H9 (cell line): ENCODE measurements at regions not wholly inside any gene's neighbourhood (a gene's known extent, or its start where the extent isn't known, plus 50 kb on each side); places are given as distances from the start of the nearest gene placed in this dataset.

ENCODE experiments used
- DNase-seq: peaks from one replicate; pipeline ENCODE4 v3.0.0-alpha.2; 2017
- H2AFZ ChIP-seq: one replicate; pipeline ENCODE4 v1.6.1; 2013; ENCODE audit warnings: mild to moderate bottlenecking, low read length, control low read depth, moderate library complexity
- H2AK5ac ChIP-seq: 2 replicates; pipeline ENCODE4 v1.6.1; 2013; ENCODE audit warnings: low read length, control low read depth, mixed read lengths; ENCODE audit not compliant: insufficient read length
- H2BK120ac ChIP-seq: one replicate; pipeline ENCODE4 v1.6.1; 2013; ENCODE audit warnings: low read depth, mild to moderate bottlenecking, low read length, control low read depth, inconsistent platforms; ENCODE audit not compliant: poor library complexity, severe bottlenecking
- H2BK12ac ChIP-seq: 2 replicates; pipeline ENCODE4 v1.6.1; 2013; ENCODE audit warnings: low read length, control low read depth, mixed read lengths, low read depth; ENCODE audit not compliant: insufficient read length
- H2BK15ac ChIP-seq: 2 replicates; pipeline ENCODE4 v1.6.1; 2013; ENCODE audit warnings: low read depth, low read length, control low read depth
- H2BK20ac ChIP-seq: one replicate; pipeline ENCODE4 v1.6.1; 2013; ENCODE audit warnings: low read depth, mild to moderate bottlenecking, low read length, control low read depth, inconsistent platforms; ENCODE audit not compliant: poor library complexity, severe bottlenecking
- H2BK5ac ChIP-seq: 2 replicates; pipeline ENCODE4 v1.6.1; 2013; ENCODE audit warnings: low read length, control low read depth, mixed read lengths; ENCODE audit not compliant: insufficient read length
- H3K14ac ChIP-seq: 2 replicates; pipeline ENCODE4 v1.6.1; 2013; ENCODE audit warnings: low read length, control low read depth; ENCODE audit not compliant: insufficient read depth
- H3K18ac ChIP-seq: 2 replicates; pipeline ENCODE4 v1.6.1; 2013; ENCODE audit warnings: low read depth, mild to moderate bottlenecking, mixed read lengths, low read length, control low read depth; ENCODE audit not compliant: insufficient read length
- H3K23ac ChIP-seq: 2 replicates; pipeline ENCODE4 v1.6.1; 2013; ENCODE audit warnings: low read length, control low read depth, mixed read lengths, low read depth; ENCODE audit not compliant: insufficient read length
- H3K23me2 ChIP-seq: 2 replicates; pipeline ENCODE4 v1.6.1; 2013; ENCODE audit warnings: low read depth, mild to moderate bottlenecking, mixed read lengths, low read length, control low read depth; ENCODE audit not compliant: insufficient read length, poor library complexity, severe bottlenecking
- H3K27ac ChIP-seq: 2 replicates; pipeline ENCODE4 v1.5.1; 2013; ENCODE audit warnings: low read length, control low read depth, mixed read lengths, low read depth; ENCODE audit not compliant: insufficient read length
- H3K27me3 ChIP-seq: 2 replicates; pipeline ENCODE4 v1.6.1; 2013; ENCODE audit warnings: low read length, control low read depth, inconsistent platforms; ENCODE audit not compliant: insufficient read depth
- H3K4ac ChIP-seq: 2 replicates; pipeline ENCODE4 v1.6.1; 2013; ENCODE audit warnings: low read depth, mild to moderate bottlenecking, control low read depth, inconsistent platforms, low read length, moderate library complexity
- H3K4me1 ChIP-seq: 2 replicates; pipeline ENCODE4 v1.6.1; 2013; ENCODE audit warnings: low read length, control low read depth, inconsistent platforms; ENCODE audit not compliant: insufficient read depth
- H3K4me2 ChIP-seq: 2 replicates; pipeline ENCODE4 v1.6.1; 2013; ENCODE audit warnings: low read length, control low read depth, mixed read lengths; ENCODE audit not compliant: insufficient read length, insufficient read depth
- H3K56ac ChIP-seq: 2 replicates; pipeline ENCODE4 v1.6.1; 2013; ENCODE audit warnings: low read depth, mild to moderate bottlenecking, mixed read lengths, low read length, control low read depth; ENCODE audit not compliant: insufficient read length
- H3K79me1 ChIP-seq: 2 replicates; pipeline ENCODE4 v1.6.1; 2013; ENCODE audit warnings: low read depth, mild to moderate bottlenecking, moderate library complexity, low read length, control low read depth, inconsistent platforms; ENCODE audit not compliant: insufficient read depth, poor library complexity, severe bottlenecking
- H3K79me2 ChIP-seq: 2 replicates; pipeline ENCODE4 v1.6.1; 2013; ENCODE audit warnings: low read length, control low read depth, inconsistent platforms; ENCODE audit not compliant: insufficient read depth
- H3K9ac ChIP-seq: 2 replicates; pipeline ENCODE4 v1.6.1; 2013; ENCODE audit warnings: low read length, control low read depth, mixed read lengths; ENCODE audit not compliant: insufficient read length; ENCODE audit errors: extremely low read depth
- H3K9me3 ChIP-seq: one replicate; pipeline ENCODE4 v1.6.1; 2013; ENCODE audit warnings: low read depth, low read length, inconsistent platforms; ENCODE audit not compliant: control insufficient read depth
- H3T11ph ChIP-seq: one replicate; pipeline ENCODE4 v1.6.1; 2013; ENCODE audit warnings: mild to moderate bottlenecking, low read length, control low read depth, inconsistent platforms
- H4K20me1 ChIP-seq: one replicate; pipeline ENCODE4 v1.6.1; 2013; ENCODE audit not compliant: control insufficient read depth, insufficient read length, insufficient read depth
- H4K5ac ChIP-seq: 2 replicates; pipeline ENCODE4 v1.6.1; 2013; ENCODE audit warnings: low read depth, mild to moderate bottlenecking, mixed read lengths, low read length, control low read depth; ENCODE audit not compliant: insufficient read length
- H4K8ac ChIP-seq: replicated peaks from 2 replicates; pipeline ENCODE4 v1.6.1; 2013; ENCODE audit warnings: low read length, control low read depth, mixed read lengths, low read depth; ENCODE audit not compliant: insufficient read length
- H4K91ac ChIP-seq: 2 replicates; pipeline ENCODE4 v1.6.1; 2013; ENCODE audit warnings: low read depth, mild to moderate bottlenecking, moderate library complexity, mixed read lengths, low read length, control low read depth; ENCODE audit not compliant: insufficient read length
- H3K27ac Mint-ChIP-seq, 3 experiments: 2 replicates in 2 of 3; 3 replicates in 1 of 3; pipeline ENCODE4 v1.8.0; 2020 to 2021; ENCODE audit warnings: mixed read lengths in 3 of 3, mild to moderate bottlenecking in 1 of 3, moderate library complexity in 1 of 3
- H3K27me3 Mint-ChIP-seq: 2 replicates; pipeline ENCODE4 v1.8.0; 2021; ENCODE audit warnings: low read depth, mild to moderate bottlenecking, moderate library complexity, mixed read lengths
- H3K36me3 Mint-ChIP-seq, 3 experiments: 2 replicates in 2 of 3; 3 replicates in 1 of 3; pipeline ENCODE4 v1.8.0; 2020 to 2021; ENCODE audit warnings: low read depth in 3 of 3, mixed read lengths in 3 of 3; ENCODE audit not compliant: insufficient read depth in 1 of 3
- H3K4me1 Mint-ChIP-seq, 2 experiments: 2 replicates each; pipeline ENCODE4 v1.8.0; 2020; ENCODE audit warnings: mixed read lengths in 2 of 2
- H3K4me3 Mint-ChIP-seq, 2 experiments: 2 replicates in 1 of 2; 3 replicates in 1 of 2; pipeline ENCODE4 v1.8.0; 2020 to 2021; ENCODE audit warnings: mild to moderate bottlenecking in 2 of 2, mixed read lengths in 2 of 2, moderate library complexity in 1 of 2
- H3K9me3 Mint-ChIP-seq, 2 experiments: 2 replicates in 1 of 2; 3 replicates in 1 of 2; pipeline ENCODE4 v1.8.0; 2020; ENCODE audit warnings: mild to moderate bottlenecking in 2 of 2, mixed read lengths in 2 of 2, moderate library complexity in 1 of 2
- WGBS: extraction: QIAGEN DNeasy Blood & Tissue Kit; methylation state at CpG from one replicate; pipeline ENCODE4 v1.1.7; 2013; ENCODE audit warnings: missing lambda C conversion rate, low lambda C conversion rate, mixed read lengths; ENCODE audit not compliant: insufficient read length; ENCODE audit errors: extremely low coverage; 5-methylcytosine and 5-hydroxymethylcytosine counted together
- TF ChIP-seq, protein P1 (sequence below): fragments of 200-600 bp; sonication (generic); conservative IDR thresholded peaks from 3 replicates; pipeline ENCODE4 v1.8.0; 2021; ENCODE audit warnings: antibody characterized with exemption, mild to moderate bottlenecking

DNA sequence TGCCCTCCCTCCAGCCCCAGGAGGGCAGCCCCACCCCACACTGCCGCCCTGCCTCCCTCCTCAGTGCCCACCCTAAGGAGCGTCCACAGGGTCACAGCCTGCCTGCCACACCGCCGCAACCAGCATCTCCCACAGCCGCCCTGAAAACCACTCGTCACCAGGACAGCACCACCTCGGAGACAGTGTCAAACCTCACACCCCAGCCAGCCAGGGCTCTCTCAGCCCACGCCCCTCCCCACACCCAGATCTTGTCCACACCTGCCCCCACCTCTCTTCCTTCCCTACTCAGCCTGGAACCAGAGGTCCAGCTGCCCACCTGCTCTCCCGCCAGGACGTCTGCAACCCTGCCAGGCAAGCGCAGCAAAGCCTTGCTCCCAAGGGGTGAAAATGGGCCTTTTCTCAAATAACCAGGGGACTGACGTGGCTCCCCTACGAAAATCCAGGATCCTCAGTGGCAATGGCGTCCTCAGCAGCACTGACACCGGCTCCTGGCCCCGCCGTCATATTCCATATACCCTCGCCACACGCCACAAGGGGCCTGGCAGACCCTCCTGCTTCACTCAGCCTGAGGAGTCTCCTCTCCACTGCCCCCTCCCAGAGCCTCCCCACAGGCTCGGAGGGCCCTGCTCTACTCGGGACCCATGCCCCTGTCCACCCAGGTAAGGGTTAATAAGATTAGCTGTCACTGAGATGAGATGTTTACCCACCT, 71.0 kb upstream of the ADAMTS2 start:
- Histone ChIP-seq H3K27me3 (no peaks in the 10 kb centered on the region), H4K8ac (no peak overlapping the region), H2BK12ac (no peak overlapping the region), H3T11ph (no peak overlapping the region), H3K9me3 (no peaks in the 10 kb centered on the region), H3K23ac (no peak overlapping the region), H3K23me2 (no peaks in the 10 kb centered on the region), H3K79me2 (no peaks in the 10 kb centered on the region), H3K4me2 (no peak overlapping the region), H4K20me1 (no peaks in the 10 kb centered on the region), H3K27ac (no peak overlapping the region), H2BK120ac (no peak overlapping the region), H3K14ac (no peak overlapping the region; the same call in 1 of the 2 replicates), H3K79me1 (no peaks in the 10 kb centered on the region), H3K4ac (no peak overlapping the region), H2BK5ac (no peak overlapping the region), H4K5ac (no peak overlapping the region), H2AK5ac (no peak overlapping the region), H2BK20ac (no peak overlapping the region), H3K56ac (no peak overlapping the region), H3K4me1 (no peaks in the 10 kb centered on the region), H3K18ac (no peak overlapping the region), H3K9ac (no peak overlapping the region), H4K91ac (no peak overlapping the region), H2AFZ (no peak overlapping the region), H2BK15ac (no peak overlapping the region)
- Mint-ChIP-seq H3K27ac (no peak overlapping the region), H3K4me3 (no peak overlapping the region; a peak in 1 of 5 replicates), H3K9me3 (peaks cover 4 to 5% of the 10 kb centered on the region in 2 experiments; a peak in 2 of 5 replicates), H3K36me3 (peaks cover 3 to 5% (median 3%) of the 10 kb centered on the region in 3 experiments; a peak in 3 of 7 replicates), H3K27me3 (peaks cover 6% of the 10 kb centered on the region), H3K4me1 (0 out of 4 replicates have a peak, but pooled peaks cover 0 to 5% of the 10 kb centered on the region in 2 experiments)
- no peak for DNase-seq
- no CpG with 5 or more reads among the region's 21 CpGs for WGBS
- TF ChIP-seq, protein P1, sequence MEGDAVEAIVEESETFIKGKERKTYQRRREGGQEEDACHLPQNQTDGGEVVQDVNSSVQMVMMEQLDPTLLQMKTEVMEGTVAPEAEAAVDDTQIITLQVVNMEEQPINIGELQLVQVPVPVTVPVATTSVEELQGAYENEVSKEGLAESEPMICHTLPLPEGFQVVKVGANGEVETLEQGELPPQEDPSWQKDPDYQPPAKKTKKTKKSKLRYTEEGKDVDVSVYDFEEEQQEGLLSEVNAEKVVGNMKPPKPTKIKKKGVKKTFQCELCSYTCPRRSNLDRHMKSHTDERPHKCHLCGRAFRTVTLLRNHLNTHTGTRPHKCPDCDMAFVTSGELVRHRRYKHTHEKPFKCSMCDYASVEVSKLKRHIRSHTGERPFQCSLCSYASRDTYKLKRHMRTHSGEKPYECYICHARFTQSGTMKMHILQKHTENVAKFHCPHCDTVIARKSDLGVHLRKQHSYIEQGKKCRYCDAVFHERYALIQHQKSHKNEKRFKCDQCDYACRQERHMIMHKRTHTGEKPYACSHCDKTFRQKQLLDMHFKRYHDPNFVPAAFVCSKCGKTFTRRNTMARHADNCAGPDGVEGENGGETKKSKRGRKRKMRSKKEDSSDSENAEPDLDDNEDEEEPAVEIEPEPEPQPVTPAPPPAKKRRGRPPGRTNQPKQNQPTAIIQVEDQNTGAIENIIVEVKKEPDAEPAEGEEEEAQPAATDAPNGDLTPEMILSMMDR = no peak
